ENCODE measurements at regions not wholly inside any gene's neighbourhood (a gene's known extent, or its start where the extent isn't known, plus 50 kb on each side); places are given as distances from the start of the nearest gene placed in this dataset.

DNA sequence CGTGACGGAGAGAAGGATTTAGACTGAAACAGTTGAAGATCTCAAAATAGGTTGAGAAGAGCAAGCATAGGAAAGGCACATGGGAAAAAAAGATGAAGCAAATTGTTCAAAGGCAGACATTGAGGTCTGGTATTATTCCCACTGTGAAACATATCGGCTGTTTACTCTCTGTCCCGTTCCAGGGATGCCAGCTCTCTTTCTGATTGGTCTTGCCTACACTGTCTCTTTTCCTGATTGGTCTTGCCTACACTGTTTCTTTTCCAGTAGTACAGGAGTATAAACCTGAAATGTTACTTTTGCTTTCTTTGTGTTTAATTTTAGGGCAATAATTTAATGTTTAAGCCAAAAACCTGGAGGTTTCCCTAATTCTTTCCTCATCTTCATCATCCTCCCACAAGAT, 226.5 kb upstream of the MCHR2 start:
- TF ChIP-seq, protein P1, sequence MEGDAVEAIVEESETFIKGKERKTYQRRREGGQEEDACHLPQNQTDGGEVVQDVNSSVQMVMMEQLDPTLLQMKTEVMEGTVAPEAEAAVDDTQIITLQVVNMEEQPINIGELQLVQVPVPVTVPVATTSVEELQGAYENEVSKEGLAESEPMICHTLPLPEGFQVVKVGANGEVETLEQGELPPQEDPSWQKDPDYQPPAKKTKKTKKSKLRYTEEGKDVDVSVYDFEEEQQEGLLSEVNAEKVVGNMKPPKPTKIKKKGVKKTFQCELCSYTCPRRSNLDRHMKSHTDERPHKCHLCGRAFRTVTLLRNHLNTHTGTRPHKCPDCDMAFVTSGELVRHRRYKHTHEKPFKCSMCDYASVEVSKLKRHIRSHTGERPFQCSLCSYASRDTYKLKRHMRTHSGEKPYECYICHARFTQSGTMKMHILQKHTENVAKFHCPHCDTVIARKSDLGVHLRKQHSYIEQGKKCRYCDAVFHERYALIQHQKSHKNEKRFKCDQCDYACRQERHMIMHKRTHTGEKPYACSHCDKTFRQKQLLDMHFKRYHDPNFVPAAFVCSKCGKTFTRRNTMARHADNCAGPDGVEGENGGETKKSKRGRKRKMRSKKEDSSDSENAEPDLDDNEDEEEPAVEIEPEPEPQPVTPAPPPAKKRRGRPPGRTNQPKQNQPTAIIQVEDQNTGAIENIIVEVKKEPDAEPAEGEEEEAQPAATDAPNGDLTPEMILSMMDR (IDR thresholded peaks at IDR 0.05), result no peak
- no peak for TF ChIP-seq EZH2 (IDR thresholded peaks at IDR 0.05; ENCODE audit: borderline replicate concordance, insufficient read depth, low read depth, low read length, poor library complexity, severe bottlenecking)
